Bronchial epithelial cell (primary cell): ENCODE measurements at regions not wholly inside any gene's neighbourhood (a gene's known extent, or its start where the extent isn't known, plus 50 kb on each side); places are given as distances from the start of the nearest gene placed in this dataset.
"Not testable (repeated sequence)": the region's sequence is repeated elsewhere in the genome, so short reads cannot be mapped to it uniquely, and the experiment has no call there.

Source experiments
- DNase-seq: peaks from one replicate; pipeline ENCODE4 v3.0.0-alpha.2; 2010; ENCODE audit warnings: low read depth
- FAIRE-seq: peaks from 2 replicates; lab custom pipeline; 2011; peaks lifted over from hg19 to GRCh38; lab: Jason Lieb, UNC
- H3K27me3 ChIP-seq: 2 replicates; pipeline ENCODE4 v1.5.1; 2011; ENCODE audit warnings: low read length; ENCODE audit not compliant: control insufficient read depth, insufficient read depth
- H3K36me3 ChIP-seq: 2 replicates; pipeline ENCODE4 v1.5.1; 2011; ENCODE audit warnings: low read length; ENCODE audit not compliant: control insufficient read depth, insufficient read depth
- H3K4me3 ChIP-seq: 2 replicates; pipeline ENCODE4 v1.5.1; 2011; ENCODE audit warnings: mild to moderate bottlenecking, low read depth, low read length, control low read depth
- TF ChIP-seq, protein P1 (sequence below): IDR thresholded peaks from 2 replicates; pipeline ENCODE4 v1.5.1; 2011; ENCODE audit warnings: mild to moderate bottlenecking, moderate library complexity, low read length, control low read depth, inconsistent platforms; ENCODE audit not compliant: insufficient read depth, severe bottlenecking

DNA sequence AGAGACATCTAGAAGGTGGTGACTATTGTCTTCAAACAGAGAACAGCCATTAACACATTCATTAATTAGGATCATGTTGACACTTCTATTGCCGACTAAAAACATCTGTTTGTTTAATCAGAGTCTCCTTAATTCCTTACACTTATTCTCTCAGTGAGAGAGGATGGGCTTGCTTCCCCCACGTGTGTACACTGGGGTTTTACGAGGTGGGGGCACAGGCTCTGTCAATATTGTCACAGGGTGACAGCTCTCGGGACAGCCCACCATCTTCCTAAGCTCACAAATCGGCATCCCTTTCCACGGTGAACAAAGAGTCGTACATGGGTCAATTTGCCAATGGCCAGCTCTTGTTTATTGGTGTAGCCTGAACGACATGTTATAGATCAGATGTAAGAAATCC, 413.2 kb downstream of the MIAT start:
- peak; percentile 52 for FAIRE-seq

DNA sequence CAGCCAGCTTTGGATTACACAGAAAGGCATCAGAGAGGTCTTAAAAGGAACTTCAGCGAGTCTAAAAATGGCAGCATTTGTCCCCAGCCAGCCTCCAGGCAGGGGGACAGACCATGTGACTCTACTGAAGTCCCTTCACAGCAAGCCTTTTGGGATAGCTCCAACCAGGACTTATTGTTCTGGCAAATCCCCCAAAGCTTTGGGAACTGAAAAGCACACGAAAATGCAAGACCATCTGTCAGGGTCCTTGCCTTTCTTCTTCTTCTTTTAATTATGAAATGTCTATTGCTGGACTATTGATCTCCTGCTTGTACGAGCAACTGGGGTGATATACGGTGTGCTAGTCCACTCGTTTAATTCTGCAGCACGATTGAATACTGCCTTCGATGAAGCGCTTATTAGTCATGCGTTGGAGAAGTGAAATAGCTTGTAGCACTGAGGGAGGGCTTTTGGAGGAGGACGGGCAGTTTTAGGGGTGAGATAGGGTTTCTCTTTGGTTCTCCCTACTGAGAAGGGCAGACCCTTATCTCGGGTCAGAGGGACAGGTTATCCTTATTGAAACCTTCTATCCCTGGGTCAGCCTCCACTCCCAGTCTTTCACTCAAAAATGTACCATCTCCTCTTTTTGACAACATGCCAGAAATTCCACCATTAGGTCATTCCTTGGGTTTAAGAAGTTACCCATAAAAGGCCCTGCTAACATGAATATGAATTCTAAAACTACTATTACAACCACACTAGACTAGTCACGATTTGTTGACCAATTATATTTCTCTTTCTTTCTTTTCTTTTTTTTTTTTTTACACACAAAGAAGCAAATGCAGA, 416.4 kb downstream of the MIAT start:
- DNase-seq: no peak
- no peak overlapping the region for H3K4me3 ChIP-seq
- FAIRE-seq: no peak
- TF ChIP-seq, protein P1, sequence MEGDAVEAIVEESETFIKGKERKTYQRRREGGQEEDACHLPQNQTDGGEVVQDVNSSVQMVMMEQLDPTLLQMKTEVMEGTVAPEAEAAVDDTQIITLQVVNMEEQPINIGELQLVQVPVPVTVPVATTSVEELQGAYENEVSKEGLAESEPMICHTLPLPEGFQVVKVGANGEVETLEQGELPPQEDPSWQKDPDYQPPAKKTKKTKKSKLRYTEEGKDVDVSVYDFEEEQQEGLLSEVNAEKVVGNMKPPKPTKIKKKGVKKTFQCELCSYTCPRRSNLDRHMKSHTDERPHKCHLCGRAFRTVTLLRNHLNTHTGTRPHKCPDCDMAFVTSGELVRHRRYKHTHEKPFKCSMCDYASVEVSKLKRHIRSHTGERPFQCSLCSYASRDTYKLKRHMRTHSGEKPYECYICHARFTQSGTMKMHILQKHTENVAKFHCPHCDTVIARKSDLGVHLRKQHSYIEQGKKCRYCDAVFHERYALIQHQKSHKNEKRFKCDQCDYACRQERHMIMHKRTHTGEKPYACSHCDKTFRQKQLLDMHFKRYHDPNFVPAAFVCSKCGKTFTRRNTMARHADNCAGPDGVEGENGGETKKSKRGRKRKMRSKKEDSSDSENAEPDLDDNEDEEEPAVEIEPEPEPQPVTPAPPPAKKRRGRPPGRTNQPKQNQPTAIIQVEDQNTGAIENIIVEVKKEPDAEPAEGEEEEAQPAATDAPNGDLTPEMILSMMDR: no peak
- no peaks in the 10 kb centered on the region for H3K36me3 ChIP-seq
- H3K27me3 ChIP-seq: no peaks in the 10 kb centered on the region

More for the DNA sequence above, 413.2 kb downstream of the MIAT start:
- TF ChIP-seq, protein P1: no peak
- Histone ChIP-seq H3K4me3 (no peak overlapping the region), H3K27me3 (peaks cover 3% of the 10 kb centered on the region), H3K36me3 (no peaks in the 10 kb centered on the region)
- no peak for DNase-seq

DNA sequence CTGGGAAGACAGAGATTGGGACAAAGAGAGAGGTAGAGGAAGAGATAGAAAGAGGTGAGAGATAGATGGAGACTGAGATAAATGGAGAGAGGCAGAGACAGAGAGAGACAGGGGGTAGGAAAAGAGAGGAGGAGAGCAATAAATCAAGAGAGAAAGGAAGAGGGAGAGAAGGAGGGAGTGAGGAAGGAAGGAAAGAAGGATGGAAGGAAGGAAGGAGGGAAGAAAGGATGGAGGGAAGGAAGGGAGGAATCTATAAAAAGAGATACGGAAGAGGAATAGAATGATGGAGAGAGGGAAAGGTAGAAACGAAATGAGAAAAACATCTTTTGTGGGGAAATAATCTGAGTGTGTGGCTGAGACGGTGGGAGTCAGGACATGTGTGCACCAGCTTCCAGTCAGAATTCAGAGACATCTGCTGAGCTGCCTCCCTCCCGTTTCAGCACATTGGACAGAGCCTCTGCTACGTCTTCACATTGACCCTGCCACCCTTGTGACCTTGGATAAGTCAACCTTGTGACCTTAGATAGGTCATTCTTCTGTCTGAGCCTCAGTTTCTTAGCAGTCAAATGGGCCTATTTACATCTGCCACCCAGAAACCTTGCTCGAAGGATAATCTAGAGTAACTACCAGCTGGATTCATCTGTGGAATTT, 417.8 kb downstream of the MIAT start:
- Histone ChIP-seq H3K36me3 (no peaks in the 10 kb centered on the region), H3K4me3 (no peak overlapping the region), H3K27me3 (no peaks in the 10 kb centered on the region)
- FAIRE-seq: no peak
- TF ChIP-seq, protein P1: no peak
- no peak for DNase-seq

DNA sequence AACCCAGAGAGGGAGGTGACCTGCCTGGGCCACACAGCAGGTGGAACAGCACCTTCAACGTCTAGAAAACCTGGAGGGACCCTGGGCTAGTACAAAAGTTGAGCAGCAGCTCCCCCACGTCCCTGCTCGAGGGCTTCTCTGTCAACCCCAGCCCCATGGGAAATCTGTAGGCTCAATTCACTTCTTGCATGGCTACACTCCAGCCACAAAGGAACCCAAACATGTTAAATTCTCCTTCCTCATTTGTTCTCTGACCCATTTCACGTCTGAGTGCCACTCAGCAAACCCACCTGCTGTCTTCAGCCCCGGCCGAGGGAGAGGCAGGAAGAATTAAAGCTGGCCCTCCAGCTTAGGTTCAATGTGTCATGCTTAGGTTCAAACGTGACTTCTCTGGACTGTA, 418.5 kb downstream of the MIAT start:
- no peaks in the 10 kb centered on the region for H3K36me3 ChIP-seq
- no peak for DNase-seq
- no peak overlapping the region for H3K4me3 ChIP-seq
- FAIRE-seq: no peak
- H3K27me3 ChIP-seq: no peaks in the 10 kb centered on the region
- TF ChIP-seq, protein P1: no peak

DNA sequence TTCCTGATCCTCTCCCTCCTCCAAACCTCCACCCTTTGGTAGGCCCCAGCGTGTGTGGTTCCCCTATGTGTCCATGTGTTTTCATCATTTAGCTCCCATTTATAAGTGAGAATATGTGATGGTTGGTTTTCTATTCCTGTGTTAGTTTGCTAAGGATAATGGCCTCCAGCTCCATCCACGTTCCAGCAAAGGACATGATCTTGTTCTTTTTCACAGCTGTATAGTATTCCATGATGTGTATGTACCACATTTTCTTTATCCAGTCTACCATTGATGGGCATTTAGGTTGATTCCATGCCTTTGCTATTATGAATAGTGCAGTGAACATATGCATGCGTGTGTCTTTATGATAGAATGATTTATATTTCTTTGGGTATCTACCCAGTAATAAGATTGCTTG, 420.7 kb downstream of the MIAT start:
- FAIRE-seq, H3K4me3 ChIP-seq, H3K36me3 ChIP-seq, DNase-seq, H3K27me3 ChIP-seq: not testable (repeated sequence)

DNA sequence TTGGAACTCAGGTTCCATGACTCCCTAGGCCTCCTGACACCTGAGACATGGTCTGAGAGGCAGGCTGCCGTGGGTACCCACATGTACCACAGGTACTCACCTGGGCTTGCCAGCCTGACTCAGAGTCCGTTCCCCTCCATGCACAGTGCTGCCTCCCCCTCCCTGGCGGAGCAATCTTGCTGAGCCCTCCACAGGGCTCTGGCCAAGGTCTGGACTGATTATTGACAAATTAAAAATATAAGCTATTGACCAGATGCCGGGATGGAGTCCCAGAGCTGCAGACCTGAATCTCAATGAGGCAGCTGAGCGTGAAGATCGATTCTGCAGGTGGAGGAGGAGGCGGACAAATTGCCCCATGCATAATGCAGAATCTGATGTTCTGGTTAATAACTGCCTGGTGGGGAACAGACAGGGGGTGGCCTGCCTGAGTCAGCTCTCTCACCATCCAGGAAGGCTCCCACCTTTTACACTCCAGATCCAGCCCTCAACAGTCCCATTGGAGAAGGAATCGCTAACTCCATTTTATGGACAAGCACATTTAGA, 422.7 kb downstream of the MIAT start:
- DNase-seq: no peak
- no peak for FAIRE-seq

More for the DNA sequence above, 422.7 kb downstream of the MIAT start:
- H3K36me3 ChIP-seq: no peaks in the 10 kb centered on the region
- no peak overlapping the region for H3K4me3 ChIP-seq
- TF ChIP-seq, protein P1: no peak
- H3K27me3 ChIP-seq: no peaks in the 10 kb centered on the region
